SK-N-SH treated with all-trans-retinoic acid at 6 μM for 48 hours (cell line): ENCODE measurements at regions not wholly inside any gene's neighbourhood (a gene's known extent, or its start where the extent isn't known, plus 50 kb on each side); places are given as distances from the start of the nearest gene placed in this dataset.

Experiments
- PPARA ChIP-seq: fragments of 250-450 bp; sonication (Bioruptor Pico); IDR thresholded peaks from 2 replicates; pipeline ENCODE4 v1.5.0; 2020; ENCODE audit warnings: mild to moderate bottlenecking, borderline replicate concordance
- ZFP3 ChIP-seq: fragments of 250-450 bp; sonication (Bioruptor Pico); IDR thresholded peaks from 2 replicates; pipeline ENCODE4 v1.5.0; 2020; ENCODE audit warnings: mild to moderate bottlenecking, moderate library complexity
- ZFP30 ChIP-seq: fragments of 450-650 bp; formaldehyde crosslinking; IDR thresholded peaks from 2 replicates; pipeline ENCODE4 v1.5.0; 2022; ENCODE audit warnings: mild to moderate bottlenecking, moderate library complexity
- ZNF8 ChIP-seq: fragments of 450-650 bp; formaldehyde crosslinking; IDR thresholded peaks from 2 replicates; pipeline ENCODE4 v1.5.0; 2020; ENCODE audit warnings: mild to moderate bottlenecking, moderate library complexity
- TF ChIP-seq, protein P1 (sequence below): fragments of 250-450 bp; sonication (Bioruptor Pico); IDR thresholded peaks from 2 replicates; pipeline ENCODE4 v1.8.0; 2020; ENCODE audit warnings: mild to moderate bottlenecking, moderate library complexity, borderline replicate concordance
- TF ChIP-seq, protein P2 (sequence below): fragments of 250-450 bp; sonication (Bioruptor Pico); IDR thresholded peaks from 2 replicates; pipeline ENCODE4 v1.5.1; 2020; ENCODE audit warnings: low read depth, mild to moderate bottlenecking, moderate library complexity

DNA sequence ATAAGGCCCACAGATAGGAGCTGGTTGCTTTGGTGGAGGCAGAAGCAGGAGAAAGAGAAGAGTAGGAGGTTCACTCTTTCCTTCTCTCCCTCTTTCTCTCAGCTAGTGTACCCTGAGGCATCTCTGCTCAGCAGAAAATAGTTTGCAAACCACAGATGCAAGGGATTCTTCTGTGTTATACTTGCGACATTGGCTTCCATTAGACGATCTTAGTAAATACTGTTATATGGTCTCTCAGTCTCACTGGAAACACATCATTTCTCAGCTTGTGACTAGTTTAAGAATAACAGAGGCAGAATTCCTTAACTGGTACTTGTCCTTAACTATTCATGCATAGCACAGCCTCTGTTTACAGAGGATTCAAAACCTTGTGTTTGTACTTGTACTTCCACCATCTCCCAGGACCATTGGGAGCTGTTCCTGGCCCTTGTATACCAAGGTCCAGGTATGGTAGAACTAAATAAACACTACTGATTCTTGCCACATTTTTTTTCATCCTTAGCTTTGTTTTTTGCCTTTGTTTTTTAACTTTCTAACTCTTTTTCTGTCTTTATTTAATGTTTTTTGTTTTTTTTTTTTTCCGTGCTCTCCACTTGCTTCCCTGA lies 218.2 kb downstream of the OTOR start:
- TF ChIP-seq PPARA (CRISPR knock-in tag) (no peak), ZNF8 (CRISPR knock-in tag) (no peak), ZFP30 (CRISPR knock-in tag) (no peak), ZFP3 (CRISPR knock-in tag) (no peak)
- TF ChIP-seq, protein P1, sequence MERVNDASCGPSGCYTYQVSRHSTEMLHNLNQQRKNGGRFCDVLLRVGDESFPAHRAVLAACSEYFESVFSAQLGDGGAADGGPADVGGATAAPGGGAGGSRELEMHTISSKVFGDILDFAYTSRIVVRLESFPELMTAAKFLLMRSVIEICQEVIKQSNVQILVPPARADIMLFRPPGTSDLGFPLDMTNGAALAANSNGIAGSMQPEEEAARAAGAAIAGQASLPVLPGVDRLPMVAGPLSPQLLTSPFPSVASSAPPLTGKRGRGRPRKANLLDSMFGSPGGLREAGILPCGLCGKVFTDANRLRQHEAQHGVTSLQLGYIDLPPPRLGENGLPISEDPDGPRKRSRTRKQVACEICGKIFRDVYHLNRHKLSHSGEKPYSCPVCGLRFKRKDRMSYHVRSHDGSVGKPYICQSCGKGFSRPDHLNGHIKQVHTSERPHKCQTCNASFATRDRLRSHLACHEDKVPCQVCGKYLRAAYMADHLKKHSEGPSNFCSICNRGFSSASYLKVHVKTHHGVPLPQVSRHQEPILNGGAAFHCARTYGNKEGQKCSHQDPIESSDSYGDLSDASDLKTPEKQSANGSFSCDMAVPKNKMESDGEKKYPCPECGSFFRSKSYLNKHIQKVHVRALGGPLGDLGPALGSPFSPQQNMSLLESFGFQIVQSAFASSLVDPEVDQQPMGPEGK (CRISPR knock-in tag): no peak
- TF ChIP-seq, protein P2, sequence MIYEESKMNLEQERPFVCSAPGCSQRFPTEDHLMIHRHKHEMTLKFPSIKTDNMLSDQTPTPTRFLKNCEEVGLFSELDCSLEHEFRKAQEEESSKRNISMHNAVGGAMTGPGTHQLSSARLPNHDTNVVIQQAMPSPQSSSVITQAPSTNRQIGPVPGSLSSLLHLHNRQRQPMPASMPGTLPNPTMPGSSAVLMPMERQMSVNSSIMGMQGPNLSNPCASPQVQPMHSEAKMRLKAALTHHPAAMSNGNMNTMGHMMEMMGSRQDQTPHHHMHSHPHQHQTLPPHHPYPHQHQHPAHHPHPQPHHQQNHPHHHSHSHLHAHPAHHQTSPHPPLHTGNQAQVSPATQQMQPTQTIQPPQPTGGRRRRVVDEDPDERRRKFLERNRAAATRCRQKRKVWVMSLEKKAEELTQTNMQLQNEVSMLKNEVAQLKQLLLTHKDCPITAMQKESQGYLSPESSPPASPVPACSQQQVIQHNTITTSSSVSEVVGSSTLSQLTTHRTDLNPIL: no peak
